ENCODE measurements at regions not wholly inside any gene's neighbourhood (a gene's known extent, or its start where the extent isn't known, plus 50 kb on each side); places are given as distances from the start of the nearest gene placed in this dataset.

- TF ChIP-seq POLR2A (IDR thresholded peaks at IDR 0.05) (no peak), POLR2AphosphoS5 (IDR thresholded peaks at IDR 0.05) (no peak)
- TF ChIP-seq, protein P1, sequence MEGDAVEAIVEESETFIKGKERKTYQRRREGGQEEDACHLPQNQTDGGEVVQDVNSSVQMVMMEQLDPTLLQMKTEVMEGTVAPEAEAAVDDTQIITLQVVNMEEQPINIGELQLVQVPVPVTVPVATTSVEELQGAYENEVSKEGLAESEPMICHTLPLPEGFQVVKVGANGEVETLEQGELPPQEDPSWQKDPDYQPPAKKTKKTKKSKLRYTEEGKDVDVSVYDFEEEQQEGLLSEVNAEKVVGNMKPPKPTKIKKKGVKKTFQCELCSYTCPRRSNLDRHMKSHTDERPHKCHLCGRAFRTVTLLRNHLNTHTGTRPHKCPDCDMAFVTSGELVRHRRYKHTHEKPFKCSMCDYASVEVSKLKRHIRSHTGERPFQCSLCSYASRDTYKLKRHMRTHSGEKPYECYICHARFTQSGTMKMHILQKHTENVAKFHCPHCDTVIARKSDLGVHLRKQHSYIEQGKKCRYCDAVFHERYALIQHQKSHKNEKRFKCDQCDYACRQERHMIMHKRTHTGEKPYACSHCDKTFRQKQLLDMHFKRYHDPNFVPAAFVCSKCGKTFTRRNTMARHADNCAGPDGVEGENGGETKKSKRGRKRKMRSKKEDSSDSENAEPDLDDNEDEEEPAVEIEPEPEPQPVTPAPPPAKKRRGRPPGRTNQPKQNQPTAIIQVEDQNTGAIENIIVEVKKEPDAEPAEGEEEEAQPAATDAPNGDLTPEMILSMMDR (IDR thresholded peaks at IDR 0.05): no peak
Observed at GRCh38 chr3:28050120-28050519, 191.3 kb upstream of the CMC1 start.

All from prostate gland (tissue), 2 donors.